Neuronal stem cell (in vitro differentiated cells): ENCODE measurements at regions not wholly inside any gene's neighbourhood (a gene's known extent, or its start where the extent isn't known, plus 50 kb on each side); places are given as distances from the start of the nearest gene placed in this dataset.

ENCODE experiments used
- DNase-seq: peaks from one replicate; pipeline ENCODE4 v3.0.0-alpha.2; 2013; ENCODE audit warnings: low spot score
- H2AFZ ChIP-seq: one replicate; pipeline ENCODE4 v1.6.1; 2013; ENCODE audit warnings: mild to moderate bottlenecking, low read length, inconsistent platforms
- H2AK5ac ChIP-seq: 2 replicates; pipeline ENCODE4 v1.6.1; 2013; ENCODE audit warnings: low read depth, mild to moderate bottlenecking, inconsistent platforms, low read length, moderate library complexity, mixed read lengths
- H2BK120ac ChIP-seq: 2 replicates; pipeline ENCODE4 v1.6.1; 2013; ENCODE audit warnings: low read depth, mild to moderate bottlenecking, inconsistent platforms, low read length, moderate library complexity, mixed read lengths
- H2BK12ac ChIP-seq: one replicate; pipeline ENCODE4 v1.6.1; 2013; ENCODE audit warnings: low read length, inconsistent platforms
- H2BK15ac ChIP-seq: 2 replicates; pipeline ENCODE4 v1.6.1; 2013; ENCODE audit warnings: mild to moderate bottlenecking, low read length, inconsistent platforms, mixed read lengths
- H2BK5ac ChIP-seq: one replicate; pipeline ENCODE4 v1.6.1; 2013; ENCODE audit warnings: inconsistent platforms, mild to moderate bottlenecking, low read length, moderate library complexity
- H3K14ac ChIP-seq: one replicate; pipeline ENCODE4 v1.6.1; 2013; ENCODE audit warnings: low read length, inconsistent platforms
- H3K18ac ChIP-seq: 2 replicates; pipeline ENCODE4 v1.6.1; 2013; ENCODE audit warnings: low read length, inconsistent platforms
- H3K23ac ChIP-seq: 2 replicates; pipeline ENCODE4 v1.6.1; 2013; ENCODE audit warnings: low read depth, mild to moderate bottlenecking, mixed read lengths, low read length, inconsistent platforms; ENCODE audit not compliant: poor library complexity
- H3K27ac ChIP-seq: replicated peaks from 3 replicates; pipeline ENCODE4 v1.5.1; 2013; ENCODE audit warnings: low read length, inconsistent platforms
- H3K27me3 ChIP-seq, 3 experiments: 2 replicates each; pipeline ENCODE4 v1.6.1; 2013; ENCODE audit warnings: low read length in 3 of 3, mild to moderate bottlenecking in 2 of 3, inconsistent platforms in 1 of 3, low read depth in 1 of 3, mixed read lengths in 1 of 3, moderate library complexity in 1 of 3; ENCODE audit not compliant: control insufficient read depth in 3 of 3, insufficient read depth in 3 of 3
- H3K36me3 ChIP-seq, 2 donors: replicated peaks in 1 of 2; 2 replicates each; pipeline ENCODE4 v1.6.1; 2013; ENCODE audit warnings: low read length in 2 of 2; ENCODE audit not compliant: control insufficient read depth in 2 of 2, insufficient read depth in 2 of 2
- H3K4ac ChIP-seq: 2 replicates; pipeline ENCODE4 v1.6.1; 2013; ENCODE audit warnings: inconsistent platforms, mild to moderate bottlenecking, low read length, moderate library complexity
- H3K4me1 ChIP-seq, 2 donors: 1 replicate in 1 of 2; 2 replicates in 1 of 2; pipeline ENCODE4 v1.6.1; 2013; ENCODE audit warnings: low read length in 2 of 2, low read depth in 1 of 2; ENCODE audit not compliant: control insufficient read depth in 2 of 2, insufficient read depth in 1 of 2
- H3K4me2 ChIP-seq: one replicate; pipeline ENCODE4 v1.6.1; 2013; ENCODE audit warnings: mild to moderate bottlenecking, low read length, inconsistent platforms; ENCODE audit not compliant: insufficient read depth, poor library complexity, severe bottlenecking
- H3K4me3 ChIP-seq, 2 donors: 2 replicates each; pipeline ENCODE4 v1.5.1; 2013; ENCODE audit warnings: low read length in 2 of 2, mild to moderate bottlenecking in 2 of 2, inconsistent platforms in 1 of 2, moderate library complexity in 1 of 2
- H3K79me1 ChIP-seq: one replicate; pipeline ENCODE4 v1.6.1; 2013; ENCODE audit warnings: low read depth, mild to moderate bottlenecking, inconsistent platforms, low read length, moderate library complexity
- H3K9ac ChIP-seq: one replicate; pipeline ENCODE4 v1.6.1; 2013; ENCODE audit warnings: mild to moderate bottlenecking, low read depth, low read length, inconsistent platforms; ENCODE audit not compliant: poor library complexity
- H3K9me3 ChIP-seq, 2 donors: replicated peaks in 1 of 2; 2 replicates each; pipeline versions ENCODE3 to v1.6.1; 2013; ENCODE audit warnings: low read length in 2 of 2, mild to moderate bottlenecking in 2 of 2, inconsistent platforms in 1 of 2, low read depth in 1 of 2, mixed read lengths in 1 of 2, moderate library complexity in 1 of 2; ENCODE audit not compliant: control insufficient read depth in 2 of 2, insufficient read depth in 1 of 2
- H4K8ac ChIP-seq: one replicate; pipeline ENCODE4 v1.6.1; 2013; ENCODE audit warnings: low read depth, mild to moderate bottlenecking, inconsistent platforms, low read length, moderate library complexity
- H4K91ac ChIP-seq: one replicate; pipeline ENCODE4 v1.6.1; 2013; ENCODE audit warnings: low read length, low read depth, mild to moderate bottlenecking, inconsistent platforms; ENCODE audit not compliant: poor library complexity
- WGBS, 2 donors: extraction: QIAGEN DNeasy Blood & Tissue Kit; methylation state at CpG; one replicate each; pipeline ENCODE4 v1.1.7; 2013; ENCODE audit warnings: missing lambda C conversion rate in 2 of 2, mixed read lengths in 1 of 2; ENCODE audit not compliant: insufficient read length in 2 of 2, insufficient replicate concordance in 1 of 2; ENCODE audit errors: extremely low coverage in 2 of 2; 5-methylcytosine and 5-hydroxymethylcytosine counted together

DNA sequence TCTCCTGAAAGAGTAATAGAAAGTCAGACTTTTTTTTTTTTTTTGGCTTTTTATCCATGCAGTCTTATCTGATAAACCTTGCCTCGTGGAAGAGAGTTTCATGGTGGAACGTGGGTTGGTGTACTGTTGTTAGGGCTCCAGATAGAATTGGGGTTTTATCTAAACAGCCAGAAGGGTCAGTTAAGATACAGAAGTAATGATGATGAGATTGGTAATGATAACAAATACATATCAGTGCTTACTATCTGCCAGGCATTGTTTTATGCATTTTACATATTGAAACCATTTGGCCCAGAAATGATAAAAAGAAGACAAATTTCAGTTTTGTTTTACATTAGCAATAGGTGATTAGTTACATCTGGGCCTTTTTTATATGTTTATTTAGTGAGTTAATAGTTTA, 372.8 kb upstream of the PRICKLE1 start:
- Histone ChIP-seq H3K79me1 (no peaks in the 10 kb centered on the region), H2AFZ (no peak overlapping the region), H2BK5ac (no peak overlapping the region), H3K9ac (no peak overlapping the region), H3K14ac (no peak overlapping the region), H3K36me3 (no peaks in the 10 kb centered on the region), H3K27me3 (no peaks in the 10 kb centered on the region), H2BK15ac (no peak overlapping the region), H3K4me3 (no peak overlapping the region), H2BK12ac (no peak overlapping the region), H2BK120ac (no peak overlapping the region), H3K4me1 (no peaks in the 10 kb centered on the region), H3K27ac (no peak overlapping the region), H3K4ac (no peak overlapping the region), H3K23ac (no peak overlapping the region), H3K4me2 (no peak overlapping the region), H3K9me3 (no peaks in the 10 kb centered on the region), H4K91ac (no peak overlapping the region), H3K18ac (no peak overlapping the region), H2AK5ac (no peak overlapping the region), H4K8ac (no peak overlapping the region)
- no peak for DNase-seq
- no CpG with 5 or more reads among the region's 2 CpGs for WGBS, 2 donors

DNA sequence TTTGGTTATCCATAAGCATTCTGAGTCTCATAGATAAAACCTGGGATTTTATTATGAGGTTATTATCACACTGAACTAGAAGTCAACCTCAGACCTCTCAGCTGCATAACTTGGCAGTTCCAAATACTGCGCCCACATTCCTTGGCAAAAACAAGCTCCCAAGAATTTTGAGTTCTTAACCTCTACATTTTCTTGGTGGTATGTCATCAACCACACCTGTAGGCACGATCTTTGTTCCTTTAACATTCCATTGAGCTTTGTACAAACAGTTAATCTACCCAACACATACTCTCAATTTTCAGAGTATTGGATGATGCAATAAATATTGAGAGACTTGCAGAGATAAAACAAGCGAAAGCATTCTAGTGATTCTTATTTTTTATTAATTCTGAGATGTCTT, 371.8 kb upstream of the PRICKLE1 start:
- no peak overlapping the region for H4K91ac ChIP-seq
- no peak overlapping the region for H4K8ac ChIP-seq
- no peaks in the 10 kb centered on the region for H3K79me1 ChIP-seq
- no peak overlapping the region for H3K27ac ChIP-seq
- H2BK5ac ChIP-seq, result no peak overlapping the region
- no peaks in the 10 kb centered on the region for H3K27me3 ChIP-seq
- no peak overlapping the region for H3K4ac ChIP-seq
- no peak overlapping the region for H3K9ac ChIP-seq
- DNase-seq, result no peak
- H3K18ac ChIP-seq, result no peak overlapping the region
- no peak overlapping the region for H3K4me3 ChIP-seq
- no peak overlapping the region for H2AFZ ChIP-seq
- no CpG with 5 or more reads among the region's 3 CpGs for WGBS, 2 donors
- no peak overlapping the region for H2BK120ac ChIP-seq
- no peak overlapping the region for H3K23ac ChIP-seq
- no peak overlapping the region for H3K14ac ChIP-seq
- no peak overlapping the region for H3K4me2 ChIP-seq
- no peaks in the 10 kb centered on the region for H3K4me1 ChIP-seq
- H2BK15ac ChIP-seq, result no peak overlapping the region
- no peak overlapping the region for H2BK12ac ChIP-seq
- no peaks in the 10 kb centered on the region for H3K36me3 ChIP-seq
- no peaks in the 10 kb centered on the region for H3K9me3 ChIP-seq
- H2AK5ac ChIP-seq, result no peak overlapping the region

DNA sequence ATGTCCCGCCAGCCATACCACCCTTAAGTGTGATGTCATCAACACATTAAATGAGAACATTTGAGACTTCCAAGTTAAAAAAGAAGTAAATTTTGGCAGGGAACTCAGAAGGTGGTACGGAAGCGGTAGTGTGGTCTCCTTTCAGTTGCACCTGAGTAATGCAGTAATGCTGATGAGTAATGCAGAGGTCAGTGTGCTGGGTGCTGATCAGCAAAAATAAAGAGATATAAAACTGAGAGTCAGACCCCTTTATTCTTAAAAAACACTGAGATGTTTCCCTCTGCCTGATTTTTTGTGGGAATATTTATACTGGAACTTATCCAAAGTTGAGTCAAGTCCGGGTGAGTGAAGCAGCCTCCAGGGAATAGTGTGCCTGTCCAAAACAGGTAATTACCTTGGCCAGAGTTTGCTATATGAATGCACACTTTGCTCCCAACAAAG, 370.6 kb upstream of the PRICKLE1 start:
- Histone ChIP-seq H3K14ac (no peak overlapping the region), H3K4me2 (no peak overlapping the region), H2BK5ac (no peak overlapping the region), H4K8ac (no peak overlapping the region), H4K91ac (no peak overlapping the region), H3K79me1 (no peaks in the 10 kb centered on the region), H2AFZ (no peak overlapping the region), H3K27ac (no peak overlapping the region), H3K4me3 (no peak overlapping the region), H3K9ac (no peak overlapping the region), H3K18ac (no peak overlapping the region), H3K4me1 (no peaks in the 10 kb centered on the region), H2BK15ac (no peak overlapping the region), H2BK12ac (no peak overlapping the region), H3K4ac (no peak overlapping the region), H3K23ac (no peak overlapping the region), H3K36me3 (no peaks in the 10 kb centered on the region), H2BK120ac (no peak overlapping the region), H2AK5ac (no peak overlapping the region), H3K27me3 (no peaks in the 10 kb centered on the region), H3K9me3 (no peaks in the 10 kb centered on the region)
- WGBS, 2 donors, result no CpG with 5 or more reads among the region's 4 CpGs
- DNase-seq, result no peak

DNA sequence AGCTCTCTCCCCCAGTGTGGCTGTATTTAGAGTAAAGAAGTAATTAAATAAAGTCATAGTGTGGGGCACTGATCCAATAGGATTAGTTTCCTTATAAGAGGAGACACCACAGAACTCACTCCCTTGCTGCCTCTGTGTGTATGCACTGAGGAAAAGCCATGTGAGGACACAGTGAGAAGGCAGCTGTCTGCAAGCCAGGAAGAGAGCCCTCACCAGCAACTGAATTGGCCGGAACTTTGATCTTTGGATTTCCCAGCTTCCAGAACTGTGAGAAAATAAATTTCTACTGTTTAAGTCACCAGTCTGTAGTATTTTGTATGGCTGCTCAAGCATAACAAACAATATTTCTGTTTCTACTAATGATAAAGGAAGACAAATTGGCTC, 368.7 kb upstream of the PRICKLE1 start:
- H2BK15ac ChIP-seq, result no peak overlapping the region
- no peak for DNase-seq

More for the DNA sequence above, 368.7 kb upstream of the PRICKLE1 start:
- Histone ChIP-seq H3K18ac (no peak overlapping the region), H3K27me3 (no peaks in the 10 kb centered on the region), H3K4me3 (no peak overlapping the region), H3K36me3 (no peaks in the 10 kb centered on the region), H3K9me3 (peaks cover 0 to 9% of the 10 kb centered on the region in 2 donors), H3K23ac (no peak overlapping the region), H3K14ac (no peak overlapping the region), H2BK12ac (no peak overlapping the region), H3K79me1 (no peaks in the 10 kb centered on the region), H3K27ac (no peak overlapping the region), H3K4me1 (no peaks in the 10 kb centered on the region), H4K91ac (no peak overlapping the region), H2AK5ac (no peak overlapping the region), H4K8ac (no peak overlapping the region), H3K4me2 (no peak overlapping the region), H3K4ac (no peak overlapping the region), H2BK5ac (no peak overlapping the region), H2AFZ (no peak overlapping the region), H2BK120ac (no peak overlapping the region), H3K9ac (no peak overlapping the region)
- no CpG with 5 or more reads among the region's 1 CpG for WGBS, 2 donors
